IMR-90 (cell line): ENCODE measurements at regions not wholly inside any gene's neighbourhood (a gene's known extent, or its start where the extent isn't known, plus 50 kb on each side); places are given as distances from the start of the nearest gene placed in this dataset.
A peak's percentile ranks its signal among the peaks of the same experiment; 100 is the strongest.

Source experiments
- ATAC-seq: fragments of 200-7000 bp; cut with Tn5 transposase; 2 replicates; pipeline ENCODE4 v1.9.1; 2020; ENCODE audit warnings: low read depth, mild to moderate bottlenecking, moderate library complexity
- BruUV-seq: library from RNA; stranded (reverse); fragments of 400-500 nt; replicated peaks from 2 replicates; lab custom pipeline; 2021; lab: Mats Ljungman, UMichigan
- CTCF ChIA-PET: fragments of 300-600 bp; formaldehyde crosslinking; extraction: SDS; loops from one replicate; lab custom pipeline; 2021; ENCODE audit warnings: antibody characterized with exemption; lab: Yijun Ruan, JAX
- POLR2A ChIA-PET: fragments of 300-600 bp; sonication (Branson Sonifier 250); formaldehyde crosslinking; loops from one replicate; lab custom pipeline; 2022; ENCODE audit warnings: antibody characterized with exemption; ENCODE audit not compliant: unreplicated experiment; lab: Charles Lee
- DNase-seq: peaks from one replicate; pipeline ENCODE4 v3.0.0; 2013
- H2AFZ ChIP-seq: replicated peaks from 2 replicates; pipeline ENCODE3; 2013; ENCODE audit warnings: low read length, mild to moderate bottlenecking; ENCODE audit not compliant: poor library complexity
- H2AK5ac ChIP-seq: 2 replicates; pipeline ENCODE4 v1.6.1; 2013; ENCODE audit warnings: low read depth, low read length, inconsistent platforms
- H2AK9ac ChIP-seq: replicated peaks from 2 replicates; pipeline ENCODE3; 2013; ENCODE audit warnings: mild to moderate bottlenecking, low read depth, low read length, moderate library complexity; ENCODE audit not compliant: poor library complexity
- H2BK120ac ChIP-seq: 2 replicates; pipeline ENCODE4 v1.6.1; 2013; ENCODE audit warnings: low read depth, low read length, inconsistent platforms
- H2BK15ac ChIP-seq: 3 replicates; pipeline ENCODE4 v1.6.1; 2013; ENCODE audit warnings: low read depth, low read length, inconsistent platforms
- H2BK20ac ChIP-seq: 2 replicates; pipeline ENCODE4 v1.6.1; 2013; ENCODE audit warnings: low read depth, mild to moderate bottlenecking, inconsistent platforms, low read length, moderate library complexity
- H2BK5ac ChIP-seq: 2 replicates; pipeline ENCODE4 v1.6.1; 2013; ENCODE audit warnings: mild to moderate bottlenecking, low read depth, low read length, inconsistent platforms; ENCODE audit not compliant: poor library complexity, severe bottlenecking
- H3K14ac ChIP-seq: replicated peaks from 2 replicates; pipeline ENCODE4 v1.6.1; 2013; ENCODE audit warnings: low read depth, low read length, inconsistent platforms
- H3K18ac ChIP-seq: 2 replicates; pipeline ENCODE4 v1.6.1; 2013; ENCODE audit warnings: low read depth, low read length, control low read depth
- H3K23ac ChIP-seq: 2 replicates; pipeline ENCODE4 v1.6.1; 2013; ENCODE audit warnings: low read depth, low read length, inconsistent platforms
- H3K27ac ChIP-seq: 2 replicates; pipeline ENCODE4 v1.5.1; 2013; ENCODE audit warnings: mild to moderate bottlenecking, control low read depth, low read length; ENCODE audit not compliant: insufficient read depth
- H3K27me3 ChIP-seq: 2 replicates; pipeline ENCODE4 v1.6.1; 2013; ENCODE audit warnings: low read length; ENCODE audit not compliant: control insufficient read depth, insufficient read depth
- H3K36me3 ChIP-seq: 2 replicates; pipeline ENCODE4 v1.6.1; 2013; ENCODE audit warnings: low read length, mixed read lengths; ENCODE audit not compliant: control insufficient read depth, insufficient read depth
- H3K4ac ChIP-seq: 2 replicates; pipeline ENCODE4 v1.6.1; 2013; ENCODE audit warnings: low read depth, low read length, inconsistent platforms
- H3K4me1 ChIP-seq: 2 replicates; pipeline ENCODE4 v1.6.1; 2013; ENCODE audit warnings: low read length, mixed read lengths; ENCODE audit not compliant: control insufficient read depth, insufficient read depth
- H3K4me2 ChIP-seq: 2 replicates; pipeline ENCODE4 v1.6.1; 2013; ENCODE audit warnings: low read depth, mild to moderate bottlenecking, control low read depth, low read length, moderate library complexity
- H3K4me3 ChIP-seq: 2 replicates; pipeline ENCODE4 v1.5.1; 2013; ENCODE audit warnings: low read depth, mild to moderate bottlenecking, control low read depth, low read length, moderate library complexity; ENCODE audit not compliant: insufficient read depth
- H3K56ac ChIP-seq: 2 replicates; pipeline ENCODE4 v1.6.1; 2013; ENCODE audit warnings: low read length, inconsistent platforms; ENCODE audit not compliant: insufficient read depth; ENCODE audit errors: extremely low read depth
- H3K79me1 ChIP-seq, 2 experiments: 2 replicates each; pipeline ENCODE4 v1.6.1; 2013; ENCODE audit warnings: low read length in 2 of 2, inconsistent platforms in 1 of 2, low read depth in 1 of 2
- H3K9ac ChIP-seq: 2 replicates; pipeline ENCODE4 v1.6.1; 2013; ENCODE audit warnings: low read depth, low read length, control low read depth
- H3K9me1 ChIP-seq: 2 replicates; pipeline ENCODE4 v1.6.1; 2013; ENCODE audit warnings: low read length, inconsistent platforms; ENCODE audit not compliant: insufficient read depth
- H3K9me3 ChIP-seq: 2 replicates; pipeline ENCODE4 v1.6.1; 2013; ENCODE audit warnings: low read length; ENCODE audit not compliant: control insufficient read depth, insufficient read depth
- H4K20me1 ChIP-seq: 2 replicates; pipeline ENCODE4 v1.6.1; 2013; ENCODE audit warnings: low read length, inconsistent platforms; ENCODE audit not compliant: insufficient read depth
- H4K5ac ChIP-seq: 2 replicates; pipeline ENCODE4 v1.6.1; 2013; ENCODE audit warnings: mild to moderate bottlenecking, low read depth, low read length, control low read depth
- H4K8ac ChIP-seq, 2 experiments: 2 replicates each; pipeline ENCODE4 v1.6.1; 2013; ENCODE audit warnings: low read depth in 2 of 2, low read length in 2 of 2, control low read depth in 1 of 2, inconsistent platforms in 1 of 2
- H4K91ac ChIP-seq: 2 replicates; pipeline ENCODE4 v1.6.1; 2013; ENCODE audit warnings: low read depth, low read length, inconsistent platforms; ENCODE audit not compliant: insufficient read depth
- CHD1 ChIP-seq: IDR thresholded peaks from 2 replicates; pipeline ENCODE4 v1.6.1; 2012; ENCODE audit warnings: low read depth, low read length, improper control_type of control experiment
- FOS ChIP-seq: fragments of 150-350 bp; IDR thresholded peaks from 2 replicates; pipeline ENCODE4 v1.6.1; 2016; ENCODE audit warnings: low read depth, low read length
- MAFK ChIP-seq: IDR thresholded peaks from 2 replicates; pipeline ENCODE4 v1.6.1; 2012; ENCODE audit warnings: low read depth, low read length, improper control_type of control experiment
- MAZ ChIP-seq: IDR thresholded peaks from 2 replicates; pipeline ENCODE4 v1.6.1; 2012; ENCODE audit warnings: low read depth, mild to moderate bottlenecking, low read length, improper control_type of control experiment, moderate library complexity, borderline replicate concordance
- NFE2L2 ChIP-seq: fragments of 150-350 bp; IDR thresholded peaks from 2 replicates; pipeline ENCODE4 v1.6.1; 2016; ENCODE audit warnings: low read depth, mild to moderate bottlenecking, low read length
- RAD21 ChIP-seq: IDR thresholded peaks from 2 replicates; pipeline ENCODE4 v1.6.1; 2012; ENCODE audit warnings: low read length, improper control_type of control experiment
- RCOR1 ChIP-seq: IDR thresholded peaks from 2 replicates; pipeline ENCODE4 v1.6.1; 2012; ENCODE audit warnings: mild to moderate bottlenecking, low read length, improper control_type of control experiment; ENCODE audit not compliant: insufficient replicate concordance
- RFX5 ChIP-seq: IDR thresholded peaks from 2 replicates; pipeline ENCODE4 v1.8.0; 2012; ENCODE audit warnings: low read depth, mild to moderate bottlenecking, low read length, moderate library complexity
- SMC3 ChIP-seq: fragments of 150-350 bp; IDR thresholded peaks from 2 replicates; pipeline ENCODE4 v1.6.1; 2016; ENCODE audit warnings: low read depth, mild to moderate bottlenecking, antibody characterized with exemption, low read length, moderate library complexity
- WGBS, 2 experiments: methylation state at CpG; one replicate each; pipeline versions ENCODE4 v1.1.5 to v1.1.7; 2013; ENCODE audit warnings: missing lambda C conversion rate in 2 of 2; ENCODE audit not compliant: insufficient read length in 1 of 2; ENCODE audit errors: extremely low coverage in 2 of 2; 5-methylcytosine and 5-hydroxymethylcytosine counted together
- dilution Hi-C: fragments of 300-500 bp; cut with HindIII; formaldehyde crosslinking; loops from one replicate; pipeline ENCODE4 v1.14.3; 2018; ENCODE audit warnings: low sequenced_read_pairs; ENCODE audit not compliant: unreplicated experiment
- in situ Hi-C: fragments of 300-500 bp; cut with MboI; formaldehyde crosslinking; loops from 3 replicates; pipeline ENCODE4 v1.14.3; 2019; ENCODE audit warnings: low sequenced_read_pairs, inconsistent platforms, mixed read lengths
- intact Hi-C: fragments of 100-400 bp; cut with micrococcal nuclease; formaldehyde crosslinking; loops from 2 replicates; pipeline ENCODE4 v1.10.0; 2022
- TF ChIP-seq, protein P1 (sequence below): conservative IDR thresholded peaks from 2 replicates; pipeline ENCODE4 v1.5.1; 2012; ENCODE audit warnings: mild to moderate bottlenecking, low read depth, low read length, improper control_type of control experiment
- TF ChIP-seq, protein P2 (sequence below): fragments of 150-350 bp; IDR thresholded peaks from 2 replicates; pipeline ENCODE4 v1.6.1; 2016; ENCODE audit warnings: low read depth, mild to moderate bottlenecking, low read length, moderate library complexity, borderline replicate concordance
- TF ChIP-seq, protein P3 (sequence below): fragments of 150-350 bp; IDR thresholded peaks from 2 replicates; pipeline ENCODE4 v1.6.1; 2017; ENCODE audit warnings: mild to moderate bottlenecking, antibody characterized with exemption, low read length, low read depth

DNA sequence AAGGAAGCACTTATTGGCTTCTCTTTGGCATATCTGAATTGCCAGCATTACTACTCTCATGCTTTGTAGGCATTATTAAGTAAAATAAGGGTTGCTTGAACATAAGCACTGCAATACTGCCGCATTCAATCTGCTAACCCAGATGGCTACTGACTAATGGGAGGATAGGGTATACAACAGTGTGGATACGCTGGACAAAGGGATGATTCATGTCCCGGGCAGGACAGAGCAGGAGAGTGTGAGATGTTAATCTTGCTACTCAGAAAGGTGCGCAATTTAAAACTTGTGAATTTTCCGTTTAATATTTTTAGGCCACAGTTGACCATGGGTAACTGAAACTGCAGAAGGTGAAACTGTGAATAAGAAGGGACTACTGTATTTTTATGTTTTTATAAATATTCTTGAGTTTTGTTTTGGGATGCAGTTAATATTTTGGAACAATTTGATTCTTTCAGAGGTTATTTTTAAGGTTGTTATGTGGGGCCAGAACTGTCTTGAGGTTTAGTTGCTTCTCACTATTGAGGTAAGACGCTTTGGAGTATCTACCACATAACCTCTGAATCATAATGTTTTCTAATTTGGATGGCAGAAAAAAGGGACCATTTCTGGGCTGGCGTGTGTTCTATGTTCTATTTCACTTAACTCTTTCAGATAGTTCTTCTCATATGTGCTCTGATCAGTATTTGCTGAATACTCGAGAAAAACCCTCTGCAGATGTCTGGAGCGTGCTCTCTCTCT, 75.7 kb upstream of the SYPL1 start:
- ChIA-PET CTCF (no interaction called here), POLR2A (no interaction called here)
- WGBS, 2 experiments, result 84% methylated on average over 7 of the region's 9 CpGs; no CpG with 5 or more reads in 1 of the 2 experiments
- H4K5ac ChIP-seq, result no peak overlapping the region
- no peak overlapping the region for H4K91ac ChIP-seq
- H3K79me1 ChIP-seq, result no peaks in the 10 kb centered on the region
- H2BK5ac ChIP-seq, result no peak overlapping the region
- no peak overlapping the region for H2BK120ac ChIP-seq
- H3K18ac ChIP-seq, result no peak overlapping the region
- no peak overlapping the region for H2AFZ ChIP-seq
- H2BK20ac ChIP-seq, result no peak overlapping the region
- H3K56ac ChIP-seq, result no peak overlapping the region
- dilution Hi-C loops, result no loop called here
- TF ChIP-seq, protein P1, sequence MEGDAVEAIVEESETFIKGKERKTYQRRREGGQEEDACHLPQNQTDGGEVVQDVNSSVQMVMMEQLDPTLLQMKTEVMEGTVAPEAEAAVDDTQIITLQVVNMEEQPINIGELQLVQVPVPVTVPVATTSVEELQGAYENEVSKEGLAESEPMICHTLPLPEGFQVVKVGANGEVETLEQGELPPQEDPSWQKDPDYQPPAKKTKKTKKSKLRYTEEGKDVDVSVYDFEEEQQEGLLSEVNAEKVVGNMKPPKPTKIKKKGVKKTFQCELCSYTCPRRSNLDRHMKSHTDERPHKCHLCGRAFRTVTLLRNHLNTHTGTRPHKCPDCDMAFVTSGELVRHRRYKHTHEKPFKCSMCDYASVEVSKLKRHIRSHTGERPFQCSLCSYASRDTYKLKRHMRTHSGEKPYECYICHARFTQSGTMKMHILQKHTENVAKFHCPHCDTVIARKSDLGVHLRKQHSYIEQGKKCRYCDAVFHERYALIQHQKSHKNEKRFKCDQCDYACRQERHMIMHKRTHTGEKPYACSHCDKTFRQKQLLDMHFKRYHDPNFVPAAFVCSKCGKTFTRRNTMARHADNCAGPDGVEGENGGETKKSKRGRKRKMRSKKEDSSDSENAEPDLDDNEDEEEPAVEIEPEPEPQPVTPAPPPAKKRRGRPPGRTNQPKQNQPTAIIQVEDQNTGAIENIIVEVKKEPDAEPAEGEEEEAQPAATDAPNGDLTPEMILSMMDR, result no peak
- TF ChIP-seq MAFK (no peak), MAZ (no peak), NFE2L2 (no peak), CHD1 (no peak), RCOR1 (no peak), FOS (no peak), RAD21 (no peak), RFX5 (no peak), SMC3 (no peak)
- TF ChIP-seq, protein P2, sequence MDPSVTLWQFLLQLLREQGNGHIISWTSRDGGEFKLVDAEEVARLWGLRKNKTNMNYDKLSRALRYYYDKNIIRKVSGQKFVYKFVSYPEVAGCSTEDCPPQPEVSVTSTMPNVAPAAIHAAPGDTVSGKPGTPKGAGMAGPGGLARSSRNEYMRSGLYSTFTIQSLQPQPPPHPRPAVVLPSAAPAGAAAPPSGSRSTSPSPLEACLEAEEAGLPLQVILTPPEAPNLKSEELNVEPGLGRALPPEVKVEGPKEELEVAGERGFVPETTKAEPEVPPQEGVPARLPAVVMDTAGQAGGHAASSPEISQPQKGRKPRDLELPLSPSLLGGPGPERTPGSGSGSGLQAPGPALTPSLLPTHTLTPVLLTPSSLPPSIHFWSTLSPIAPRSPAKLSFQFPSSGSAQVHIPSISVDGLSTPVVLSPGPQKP, result no peak
- TF ChIP-seq, protein P3, sequence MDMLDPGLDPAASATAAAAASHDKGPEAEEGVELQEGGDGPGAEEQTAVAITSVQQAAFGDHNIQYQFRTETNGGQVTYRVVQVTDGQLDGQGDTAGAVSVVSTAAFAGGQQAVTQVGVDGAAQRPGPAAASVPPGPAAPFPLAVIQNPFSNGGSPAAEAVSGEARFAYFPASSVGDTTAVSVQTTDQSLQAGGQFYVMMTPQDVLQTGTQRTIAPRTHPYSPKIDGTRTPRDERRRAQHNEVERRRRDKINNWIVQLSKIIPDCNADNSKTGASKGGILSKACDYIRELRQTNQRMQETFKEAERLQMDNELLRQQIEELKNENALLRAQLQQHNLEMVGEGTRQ, result no peak
- no peak overlapping the region for H3K4me3 ChIP-seq
- no peak overlapping the region for H3K4me2 ChIP-seq
- in situ Hi-C loops, result no loop called here
- H3K27me3 ChIP-seq, result peaks cover 4% of the 10 kb centered on the region; the same call in 1 of the 2 replicates
- no peaks in the 10 kb centered on the region for H3K4me1 ChIP-seq
- intact Hi-C loops, result no loop called here
- no peak overlapping the region for H3K9ac ChIP-seq
- H3K27ac ChIP-seq, result no peak overlapping the region
- ATAC-seq (no peak), DNase-seq (peak; percentile 26)
- BruUV-seq, result no TSS peak
- H3K36me3 ChIP-seq, result no peaks in the 10 kb centered on the region
- H2BK15ac ChIP-seq, result no peak overlapping the region
- H2AK9ac ChIP-seq, result no peak overlapping the region
- no peak overlapping the region for H4K8ac ChIP-seq
- no peaks in the 10 kb centered on the region for H3K9me1 ChIP-seq
- no peak overlapping the region for H3K23ac ChIP-seq
- H2AK5ac ChIP-seq, result no peak overlapping the region
- H3K9me3 ChIP-seq, result peaks cover 2% of the 10 kb centered on the region; the same call in 1 of the 2 replicates
- H4K20me1 ChIP-seq, result no peaks in the 10 kb centered on the region
- no peak overlapping the region for H3K14ac ChIP-seq
- H3K4ac ChIP-seq, result no peak overlapping the region
